Islet of Langerhans (tissue), 1 donor: ENCODE measurements at regions not wholly inside any gene's neighbourhood (a gene's known extent, or its start where the extent isn't known, plus 50 kb on each side); places are given as distances from the start of the nearest gene placed in this dataset.
"Not testable (repeated sequence)": the region's sequence is repeated elsewhere in the genome, so short reads cannot be mapped to it uniquely, and the experiment has no call there.

Experiments used
- FAIRE-seq: peaks from one replicate; lab custom pipeline; 2011; peaks lifted over from hg19 to GRCh38; lab: Jason Lieb, UNC

DNA sequence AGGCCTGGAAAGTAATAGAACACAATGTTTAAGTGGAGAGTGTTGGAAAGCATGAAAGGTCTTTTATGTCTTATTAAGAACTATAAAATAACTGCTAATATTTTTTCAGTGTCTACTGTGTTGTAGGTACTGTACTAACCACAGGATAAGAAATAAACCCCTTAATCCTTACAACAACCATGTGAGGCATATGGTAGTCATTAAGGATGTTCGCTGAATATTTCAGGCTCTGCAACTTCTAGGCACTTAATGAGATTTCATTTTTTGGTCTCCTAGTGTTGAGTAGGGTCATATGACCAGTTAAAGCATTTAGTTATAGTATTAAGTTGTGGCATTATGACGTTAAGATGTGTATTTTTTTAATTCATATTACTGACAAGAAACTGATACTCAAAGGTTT, 346.6 kb upstream of the KCNH7 start:
- FAIRE-seq = no peak

DNA sequence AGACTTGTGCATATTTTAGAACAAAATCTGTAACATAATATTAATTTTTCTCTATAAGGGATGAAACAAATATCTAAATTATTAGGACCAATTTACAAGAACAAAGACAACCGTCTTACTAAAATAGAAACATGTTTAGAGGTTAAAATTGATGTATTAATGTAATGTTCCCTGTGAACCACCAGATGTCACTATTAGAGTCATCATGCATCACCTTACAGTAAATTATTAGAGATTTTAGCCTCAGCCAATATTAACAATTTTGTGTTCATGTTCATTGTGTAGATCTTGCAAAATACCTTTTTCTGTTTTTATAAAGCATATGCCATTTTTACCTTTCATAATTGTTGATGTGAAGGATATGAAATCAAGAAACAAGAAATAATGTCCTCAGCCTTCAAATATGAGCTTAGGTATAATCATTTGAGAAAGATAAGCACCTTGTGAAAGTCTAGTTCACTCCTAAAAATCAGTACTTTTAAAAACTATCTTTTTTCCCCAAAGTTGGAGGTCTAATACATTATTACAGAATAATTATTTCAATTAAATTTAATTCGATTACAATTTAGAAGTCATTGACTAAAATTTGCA, 344.3 kb upstream of the KCNH7 start:
- peak; percentile 100 for FAIRE-seq

DNA sequence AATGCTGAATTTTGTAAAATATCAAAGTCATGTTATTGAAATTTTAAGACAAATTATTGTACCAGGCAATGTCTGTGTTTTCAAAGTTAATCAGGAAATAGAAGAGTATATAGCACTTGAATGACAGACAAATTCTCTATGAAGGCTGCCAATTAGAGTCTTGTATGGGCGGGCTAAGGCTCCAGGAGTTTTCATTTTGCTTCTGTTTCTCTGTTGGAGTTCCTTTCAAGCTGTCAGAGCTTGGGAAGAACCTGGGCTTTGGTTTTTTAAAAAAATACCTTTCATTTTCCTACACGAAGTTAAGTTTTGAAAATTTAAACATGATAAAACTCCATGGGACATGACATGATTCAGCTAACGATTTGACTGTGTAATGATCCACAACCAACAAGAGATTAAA, 339.0 kb upstream of the KCNH7 start:
- FAIRE-seq = no peak

DNA sequence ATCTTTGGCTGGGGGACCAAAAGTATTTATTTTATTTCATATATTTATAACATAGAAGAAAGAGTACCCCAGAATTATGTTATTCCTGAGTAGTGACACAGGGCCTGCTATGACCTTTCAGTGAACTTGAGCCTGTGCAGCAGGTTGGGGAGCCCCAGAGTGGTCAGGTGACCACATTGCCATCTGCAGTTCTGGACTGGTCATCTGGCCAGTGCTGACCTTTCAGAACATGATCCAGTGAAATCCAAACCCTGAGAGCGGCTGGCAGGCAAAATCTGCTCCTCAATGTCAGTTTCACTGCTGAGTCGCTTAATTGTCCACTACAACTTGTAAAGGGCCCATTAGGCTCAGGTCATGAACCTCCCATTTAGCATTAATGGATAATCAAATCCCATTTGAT, 336.7 kb upstream of the KCNH7 start:
- FAIRE-seq = no peak

DNA sequence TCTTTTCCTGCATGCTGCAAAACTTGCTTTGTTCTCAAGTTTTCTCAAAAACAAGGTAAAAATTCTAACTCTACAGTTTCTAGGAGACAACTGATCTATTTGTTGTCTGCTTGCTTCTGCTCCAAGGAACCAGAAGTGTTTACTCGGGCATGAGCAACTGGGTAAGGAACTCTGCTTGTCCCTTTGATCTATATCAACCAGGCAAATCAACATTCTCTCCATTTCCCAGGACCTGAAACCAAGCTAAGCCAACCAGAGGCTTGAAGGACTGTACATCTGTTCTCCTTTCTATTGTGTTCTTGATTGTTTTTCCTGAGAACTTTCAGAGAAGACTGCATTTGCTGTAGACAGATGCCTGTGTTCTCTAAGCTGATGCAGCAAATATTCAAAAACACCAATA, 335.0 kb upstream of the KCNH7 start:
- no peak for FAIRE-seq

DNA sequence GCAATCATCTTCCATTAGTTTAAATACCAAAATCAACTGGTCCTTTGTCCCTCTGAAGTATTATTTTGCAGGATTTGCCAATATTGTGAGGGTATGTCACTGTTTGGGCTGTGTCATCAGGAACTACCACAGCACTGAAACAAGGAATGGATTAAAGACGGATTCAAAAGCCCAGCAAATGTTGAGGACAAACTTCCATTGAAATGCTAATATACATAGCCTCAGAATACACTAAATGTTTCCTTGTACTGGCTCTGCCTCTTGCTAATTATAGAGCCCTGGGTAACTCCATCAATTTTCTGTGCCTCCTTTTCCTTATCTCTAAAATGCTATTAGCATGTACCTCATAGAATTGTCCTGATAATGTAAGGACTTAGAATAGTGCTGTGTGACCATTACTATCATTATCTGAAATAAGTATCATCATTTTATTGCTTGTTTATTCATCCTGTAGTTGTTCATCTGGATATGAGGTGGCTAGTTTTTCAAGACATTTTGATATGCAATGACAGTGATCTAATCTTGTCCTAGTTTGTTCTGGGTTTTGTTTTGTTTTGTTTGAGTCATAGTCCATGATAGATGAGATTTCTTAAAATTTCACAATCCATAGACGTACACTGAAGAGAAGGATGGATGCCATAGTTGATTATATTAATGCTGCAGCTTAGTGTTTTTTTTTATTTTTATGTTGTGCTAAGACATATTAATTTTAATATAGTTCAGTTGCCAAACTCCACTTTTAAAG, 333.4 kb upstream of the KCNH7 start:
- FAIRE-seq = no peak

DNA sequence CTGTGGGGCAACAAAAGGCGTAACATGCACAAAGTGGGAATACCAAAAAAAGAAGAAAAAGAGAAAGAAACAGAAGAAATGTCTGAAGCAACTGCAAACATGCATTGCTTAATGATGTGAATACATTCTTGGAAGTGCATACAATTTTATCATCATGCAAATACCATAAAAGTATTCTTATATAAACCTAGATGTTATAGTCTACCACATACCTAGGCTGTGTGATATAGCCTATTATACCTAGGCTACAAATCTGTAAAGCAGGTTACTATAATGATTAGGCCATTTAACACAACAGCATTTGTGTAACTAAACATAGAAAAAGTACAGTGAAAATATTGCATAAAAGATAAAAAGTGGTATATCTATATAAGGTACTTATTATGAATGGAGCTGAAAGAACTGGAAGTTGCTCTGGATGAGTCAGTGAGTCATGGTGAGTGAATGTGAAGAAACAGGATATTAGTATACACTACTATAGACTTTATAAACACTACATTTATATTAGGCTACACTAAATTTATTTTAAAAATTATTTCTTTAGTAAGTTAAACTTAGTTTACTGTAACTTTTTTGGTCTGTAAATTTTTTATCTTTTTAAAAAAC, 319.4 kb upstream of the KCNH7 start:
- no peak for FAIRE-seq

DNA sequence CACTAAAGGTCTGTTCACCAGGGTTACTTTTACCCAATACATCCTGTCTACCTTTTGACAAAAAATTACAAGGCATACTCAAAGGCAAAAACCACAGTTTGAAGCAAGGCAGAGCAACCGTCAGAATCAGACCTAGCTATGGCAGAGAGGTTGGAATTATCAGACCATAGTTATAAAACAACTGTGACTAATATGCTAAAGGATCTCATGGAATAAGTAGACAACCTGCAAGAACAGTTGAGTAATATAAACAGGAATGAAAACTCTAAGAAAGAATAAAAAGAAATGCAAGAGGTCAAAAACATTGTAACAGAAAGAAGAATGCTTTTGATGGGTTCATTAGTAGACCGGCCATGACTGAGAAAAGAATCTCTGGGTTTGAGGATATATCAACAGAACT, 318.8 kb upstream of the KCNH7 start:
- FAIRE-seq = no peak

DNA sequence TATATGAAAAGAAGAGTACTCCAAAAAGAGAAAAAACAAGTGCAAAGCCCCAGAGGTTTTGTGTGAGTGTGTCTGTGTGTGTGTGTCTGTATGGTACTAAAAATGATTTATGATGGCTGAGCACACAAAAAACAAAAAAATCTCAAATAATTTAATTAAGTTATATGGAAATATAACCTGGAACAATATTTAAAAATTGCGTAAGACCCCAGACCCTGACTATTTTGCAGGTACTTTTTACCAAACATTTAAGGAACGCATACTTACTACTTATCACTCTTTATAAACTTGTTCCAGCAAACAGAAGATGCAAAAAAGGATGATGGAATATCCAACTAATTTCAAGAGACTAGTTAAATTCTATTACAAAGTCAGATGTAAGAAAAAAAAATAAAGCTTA, 317.4 kb upstream of the KCNH7 start:
- FAIRE-seq = no peak

DNA sequence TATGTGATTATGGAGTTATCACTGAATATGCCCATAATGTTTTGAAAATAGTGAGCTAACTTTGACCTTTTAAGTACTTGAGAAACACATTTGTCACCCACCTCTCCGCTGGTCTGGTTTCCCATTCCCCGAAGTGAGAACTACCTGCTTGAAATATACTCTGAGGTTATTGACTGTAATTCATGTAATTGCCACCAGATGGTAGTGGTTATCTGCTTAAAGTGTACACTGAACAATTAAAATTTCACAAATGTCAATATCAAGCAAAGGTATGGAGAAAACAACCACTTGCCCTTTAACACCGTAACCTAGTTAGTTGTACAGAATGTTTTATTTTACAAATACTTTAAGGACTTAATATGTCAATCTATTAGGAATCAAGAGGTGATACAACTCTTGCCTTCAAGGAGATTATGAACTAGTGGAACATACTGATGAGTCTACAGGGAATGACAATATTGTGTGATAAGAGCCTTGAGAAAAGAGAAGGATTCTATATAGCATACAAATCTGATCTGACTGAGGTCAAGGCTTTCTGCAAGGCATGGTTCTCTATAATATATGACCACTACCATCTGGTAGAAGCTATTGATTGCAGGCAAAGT, 316.8 kb upstream of the KCNH7 start:
- peak; percentile 98 for FAIRE-seq

DNA sequence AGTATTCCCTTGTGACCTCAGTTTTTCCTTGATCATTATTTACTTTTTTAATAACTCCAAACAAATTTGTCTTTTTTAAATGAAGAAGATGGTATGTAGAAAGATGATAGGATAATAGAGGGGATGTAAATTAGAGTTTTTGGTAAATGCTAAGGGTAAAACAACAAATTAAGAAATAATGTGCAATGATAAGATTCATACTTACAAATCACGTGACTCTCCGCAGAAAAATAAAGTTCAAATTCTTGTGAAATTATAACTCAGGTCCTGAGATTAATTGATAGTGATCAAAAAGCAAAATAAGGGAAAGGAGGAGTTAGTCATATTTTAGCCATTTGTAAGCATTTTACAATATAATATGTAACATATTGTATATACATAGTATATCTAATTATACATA, 304.1 kb upstream of the KCNH7 start:
- no peak for FAIRE-seq

DNA sequence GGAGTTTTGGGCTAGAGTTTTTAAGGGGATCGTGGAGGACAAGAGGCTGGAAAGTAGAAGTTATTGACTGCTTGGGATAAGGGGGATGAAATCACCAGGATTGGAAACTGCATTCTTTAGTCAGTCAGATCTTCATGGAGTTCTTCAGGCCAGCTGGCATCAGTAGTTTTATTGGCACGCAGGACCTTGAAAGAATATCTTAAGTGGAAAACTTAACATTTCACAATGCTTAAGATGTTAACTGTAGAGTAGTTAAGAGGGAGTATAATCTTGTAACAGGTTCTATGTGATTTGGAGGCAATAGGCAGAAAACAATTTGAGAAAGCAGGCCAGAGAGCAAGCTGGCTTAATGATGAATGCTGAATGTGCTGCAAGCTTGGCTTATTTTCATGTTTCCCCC, 300.4 kb upstream of the KCNH7 start:
- no peak for FAIRE-seq

DNA sequence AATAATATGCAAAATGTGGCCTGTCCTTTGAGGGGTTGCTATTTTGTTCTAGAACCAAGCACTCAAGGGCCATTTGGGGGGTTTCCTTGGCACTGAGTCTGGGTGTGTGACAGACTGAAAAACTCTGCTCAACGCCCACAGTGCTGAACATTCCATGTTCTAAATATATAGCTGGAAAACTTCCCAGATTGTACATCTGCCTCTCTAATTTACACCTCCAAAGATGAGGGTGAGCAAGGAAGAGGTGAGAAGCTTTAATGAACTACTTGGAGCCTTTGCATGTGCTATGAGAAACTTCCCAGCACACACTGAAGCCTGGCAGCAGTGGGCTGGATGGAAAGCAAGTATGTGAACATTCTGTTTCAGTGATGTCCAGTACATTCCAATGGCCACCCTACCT, 296.7 kb upstream of the KCNH7 start:
- no peak for FAIRE-seq

DNA sequence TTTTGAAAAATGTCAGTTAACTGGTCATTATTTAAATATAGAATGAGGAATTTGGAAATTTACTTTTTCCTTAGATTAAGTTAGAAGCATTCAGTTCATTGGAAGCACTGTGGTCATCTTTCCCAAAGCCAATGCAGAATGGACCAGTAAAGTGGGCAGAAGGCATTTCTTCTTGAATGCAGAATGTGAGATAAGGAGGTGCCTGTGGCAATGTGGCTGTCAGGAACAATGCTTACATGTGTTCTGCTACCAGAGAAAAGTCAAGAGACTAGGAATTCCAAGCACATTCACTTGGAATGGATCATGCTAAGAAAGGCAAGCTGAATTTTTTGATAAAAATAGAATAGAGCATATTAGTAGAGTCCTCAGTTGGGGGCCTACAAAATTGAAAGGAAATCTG, 295.0 kb upstream of the KCNH7 start:
- no peak for FAIRE-seq

DNA sequence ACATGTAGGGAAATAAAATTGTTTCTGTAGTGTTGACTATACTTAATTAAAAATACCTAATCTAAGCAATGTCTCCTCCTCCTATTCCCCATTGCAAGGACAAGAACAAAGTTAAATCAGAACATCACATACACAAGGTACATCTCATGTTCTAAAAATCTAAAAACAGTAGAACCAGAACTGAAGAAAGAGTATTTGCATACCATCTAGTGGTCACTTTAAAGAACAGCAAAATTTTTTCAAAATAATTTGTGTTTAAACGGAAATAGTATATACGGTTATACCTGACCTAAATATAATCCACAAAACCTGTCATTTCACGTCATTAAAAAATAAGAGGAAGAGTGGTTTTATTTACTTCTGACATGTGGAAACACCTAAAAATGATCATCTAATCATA, 294.3 kb upstream of the KCNH7 start:
- peak; percentile 99 for FAIRE-seq

DNA sequence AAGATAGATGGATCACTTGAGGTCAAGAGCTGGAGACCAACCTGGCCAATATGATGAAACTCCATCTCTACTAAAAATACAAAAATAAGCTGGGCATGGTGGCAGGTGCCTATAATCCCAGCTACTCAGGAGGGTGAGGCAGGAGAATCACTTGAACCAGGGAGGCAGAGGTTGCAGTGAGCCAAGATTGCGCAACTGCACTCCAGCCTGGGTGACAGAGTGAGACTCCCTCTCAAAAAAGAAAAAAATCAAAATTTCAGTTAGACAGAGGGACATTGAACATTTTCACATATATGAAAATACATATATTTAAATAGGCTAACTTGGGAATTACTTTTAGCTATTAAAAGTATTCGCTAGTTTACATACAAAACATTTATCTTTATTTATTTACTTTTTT, 293.6 kb upstream of the KCNH7 start:
- not testable (repeated sequence) for FAIRE-seq

DNA sequence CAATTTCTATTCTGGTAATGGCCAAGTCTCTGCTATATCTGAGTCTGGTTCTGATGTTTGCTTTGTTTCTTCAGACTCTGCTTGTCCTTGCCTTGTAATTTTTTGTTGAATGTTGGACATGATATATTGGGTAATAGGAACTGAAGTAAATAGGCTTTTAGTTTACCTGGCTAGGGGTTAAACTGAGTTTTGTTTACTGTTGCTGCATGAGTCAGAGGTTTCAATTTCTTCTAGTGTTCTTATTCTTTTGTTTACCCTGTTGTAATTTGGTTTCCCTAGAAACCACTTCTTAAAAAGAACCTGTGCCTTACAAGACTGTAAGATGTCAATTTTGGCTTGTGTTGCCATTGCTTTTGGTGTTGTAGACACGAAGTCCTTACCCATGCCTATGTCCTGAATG, 285.0 kb upstream of the KCNH7 start:
- FAIRE-seq = no peak

DNA sequence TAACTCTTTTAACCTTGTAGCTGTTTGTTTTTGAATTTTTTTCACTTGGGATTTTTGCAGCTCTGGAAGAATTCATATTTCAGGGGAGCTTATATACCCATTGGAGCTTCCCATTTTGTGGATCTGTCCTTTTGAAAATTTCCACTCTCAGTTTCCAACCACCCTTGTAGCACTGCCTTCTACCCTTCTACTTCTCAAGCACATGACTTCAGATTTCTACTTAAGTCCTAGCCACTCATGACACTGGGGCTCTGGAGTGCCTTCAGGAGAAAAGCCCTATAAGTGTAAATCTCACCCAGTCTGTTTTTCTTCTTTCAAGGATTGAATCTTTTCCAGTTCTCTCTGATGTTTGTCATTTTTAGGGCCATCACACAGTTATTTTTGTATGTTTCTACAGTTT, 283.7 kb upstream of the KCNH7 start:
- no peak for FAIRE-seq

DNA sequence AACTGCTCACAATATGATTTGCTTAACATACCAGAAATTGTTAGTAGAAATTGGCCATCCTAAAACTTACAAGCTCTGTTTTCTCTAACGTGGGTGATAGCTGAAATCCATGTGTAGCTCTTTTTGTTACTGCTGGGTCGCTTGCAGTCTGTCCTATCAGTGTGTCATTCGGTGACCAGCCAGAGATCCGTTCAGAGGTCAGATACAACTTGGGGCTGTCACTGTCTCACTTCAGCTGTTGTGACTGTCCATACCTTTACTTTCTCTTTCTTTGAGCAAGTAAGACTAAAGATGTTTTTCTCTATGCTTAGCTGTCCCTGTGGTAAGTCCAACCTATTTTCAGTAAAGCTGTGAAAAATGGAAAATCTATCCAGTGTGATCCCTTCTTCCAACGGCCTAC, 282.9 kb upstream of the KCNH7 start:
- FAIRE-seq = no peak

DNA sequence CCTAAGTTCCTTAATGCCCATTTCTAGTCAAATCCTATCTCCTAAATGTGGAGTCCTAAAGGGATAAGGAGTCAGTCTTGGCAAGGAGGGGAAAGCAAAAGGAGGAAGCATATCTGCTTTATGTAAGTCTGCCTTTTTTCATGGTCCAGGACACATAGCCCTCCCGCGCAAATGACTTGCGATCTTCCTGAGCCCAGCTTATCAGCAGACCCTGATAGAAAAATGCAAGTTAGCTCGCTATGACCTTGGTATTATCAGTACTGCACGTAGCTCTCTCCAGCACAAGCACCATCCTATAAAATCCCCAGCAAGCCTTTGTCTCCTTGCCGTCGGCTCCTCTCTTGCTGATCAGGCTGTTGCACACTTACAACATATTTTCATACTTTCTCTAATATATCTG, 281.4 kb upstream of the KCNH7 start:
- FAIRE-seq = no peak

DNA sequence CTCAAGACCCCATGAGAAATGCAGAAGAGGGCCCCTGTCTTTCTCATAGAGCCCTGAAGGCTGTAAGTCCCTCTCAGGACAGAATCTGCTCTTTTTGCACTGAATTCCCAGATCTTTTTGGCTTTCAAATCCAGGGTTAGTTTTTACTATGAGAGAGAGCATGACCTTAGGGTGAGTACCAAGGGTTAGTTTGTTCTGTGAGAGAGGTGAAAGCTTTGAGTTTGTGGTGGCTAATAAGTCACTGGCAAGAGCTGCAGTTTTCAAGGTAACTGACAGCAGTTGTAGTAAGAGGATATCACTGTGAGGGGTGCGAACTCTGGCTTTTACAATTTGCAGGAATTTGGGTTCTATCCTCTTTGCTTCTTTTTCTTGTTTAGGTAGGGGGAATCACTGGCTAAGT, 248.4 kb upstream of the KCNH7 start:
- FAIRE-seq = no peak

DNA sequence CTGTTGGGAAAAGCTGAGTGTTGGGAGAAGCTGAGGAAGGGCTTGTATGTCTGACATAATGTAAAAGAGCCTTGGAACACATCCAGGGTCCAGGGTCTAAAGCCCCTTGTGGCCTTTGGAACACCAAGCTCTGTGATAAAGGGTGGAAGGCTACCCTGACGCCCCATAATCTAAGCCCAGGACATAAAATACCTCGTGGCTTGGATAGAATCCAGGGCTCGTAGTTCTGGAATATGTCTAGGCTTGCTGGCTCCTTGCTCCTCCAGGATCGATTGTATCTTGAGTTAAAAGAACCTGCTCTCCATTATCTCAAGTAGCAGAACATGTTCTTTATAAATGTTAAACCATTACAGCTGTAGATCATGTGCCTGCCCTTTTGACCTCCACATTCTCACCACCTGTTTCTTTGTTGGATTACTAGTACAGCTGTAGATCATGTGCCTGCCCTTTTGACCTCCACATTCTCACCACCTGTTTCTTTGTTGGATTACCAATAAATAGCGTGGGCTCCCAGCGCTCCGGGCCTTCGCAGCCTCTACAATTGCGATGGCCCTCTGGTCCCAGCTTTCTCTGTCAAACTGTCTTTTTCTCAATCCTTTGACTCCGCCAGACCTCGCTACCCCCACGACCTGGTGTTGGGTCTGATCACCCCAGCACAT, 246.9 kb upstream of the KCNH7 start:
- FAIRE-seq = not testable (repeated sequence)

DNA sequence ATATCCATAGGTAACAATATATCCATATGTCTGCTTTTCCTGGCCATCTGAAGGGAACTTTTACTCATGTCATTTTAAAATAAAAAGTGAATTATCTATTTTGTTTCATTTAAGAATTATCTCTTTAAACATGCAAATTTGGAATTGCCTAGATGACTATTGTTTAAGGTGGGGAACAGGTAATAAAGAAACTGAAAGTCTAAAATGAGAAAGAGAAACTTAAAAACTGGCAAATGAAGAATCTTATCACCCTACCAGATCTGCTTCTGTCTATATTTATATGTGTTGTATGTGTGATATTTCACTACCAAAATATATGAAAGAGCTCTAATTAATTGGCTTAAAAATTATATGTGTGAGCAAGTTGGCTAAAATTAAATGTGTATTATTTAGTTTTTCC, 243.2 kb upstream of the KCNH7 start:
- no peak for FAIRE-seq
